Keratinocyte (primary cell): ENCODE measurements at regions not wholly inside any gene's neighbourhood (a gene's known extent, or its start where the extent isn't known, plus 50 kb on each side); places are given as distances from the start of the nearest gene placed in this dataset.

ENCODE experiments used
- DNase-seq: peaks from one replicate; pipeline ENCODE4 v3.0.0-alpha.2; 2011; ENCODE audit warnings: low read depth, missing footprints, low spot score
- FAIRE-seq: peaks from 2 replicates; lab custom pipeline; 2011; peaks lifted over from hg19 to GRCh38; lab: Jason Lieb, UNC
- H2AFZ ChIP-seq: 2 replicates; pipeline ENCODE4 v1.6.0; 2012; ENCODE audit warnings: low read length, control low read depth, inconsistent platforms; ENCODE audit not compliant: control insufficient read depth
- H3K27ac ChIP-seq: 2 replicates; pipeline ENCODE4 v1.5.1; 2011; ENCODE audit warnings: low read length; ENCODE audit not compliant: control insufficient read depth, insufficient read depth
- H3K27me3 ChIP-seq: 3 replicates; pipeline ENCODE4 v1.6.0; 2011; ENCODE audit warnings: low read length; ENCODE audit not compliant: control insufficient read depth, insufficient read depth; ENCODE audit errors: extremely low read depth
- H3K36me3 ChIP-seq, 2 experiments: 2 replicates in 1 of 2; 3 replicates in 1 of 2; pipeline ENCODE4 v1.5.1; 2011; ENCODE audit warnings: low read length in 2 of 2, mild to moderate bottlenecking in 1 of 2; ENCODE audit not compliant: control insufficient read depth in 2 of 2, insufficient read depth in 2 of 2; ENCODE audit errors: extremely low read depth in 1 of 2
- H3K4me1 ChIP-seq: 3 replicates; pipeline ENCODE4 v1.5.1; 2011; ENCODE audit warnings: low read length; ENCODE audit not compliant: control insufficient read depth, insufficient read depth; ENCODE audit errors: extremely low read depth
- H3K4me2 ChIP-seq: 3 replicates; pipeline ENCODE4 v1.6.0; 2011; ENCODE audit warnings: low read depth, low read length; ENCODE audit not compliant: control insufficient read depth, insufficient read depth; ENCODE audit errors: extremely low read depth
- H3K4me3 ChIP-seq, 3 experiments: fragments of 200-600 bp in 1 of 3; sonication (generic) in 1 of 3; 2 replicates in 2 of 3; 3 replicates in 1 of 3; pipeline ENCODE4 v1.5.1; 2011 to 2016; ENCODE audit warnings: low read length in 3 of 3, mild to moderate bottlenecking in 3 of 3, control low read depth in 2 of 3, inconsistent platforms in 1 of 3, low read depth in 1 of 3, mixed read lengths in 1 of 3, mixed run types in 1 of 3, moderate library complexity in 1 of 3; ENCODE audit not compliant: control insufficient read depth in 2 of 3, insufficient read depth in 2 of 3; ENCODE audit errors: extremely low read depth in 1 of 3
- H3K79me2 ChIP-seq: 2 replicates; pipeline ENCODE4 v1.6.0; 2012; ENCODE audit warnings: low read length; ENCODE audit not compliant: control insufficient read depth, insufficient read depth
- H3K9ac ChIP-seq: 3 replicates; pipeline ENCODE4 v1.6.0; 2011; ENCODE audit warnings: low read length; ENCODE audit not compliant: control insufficient read depth, insufficient read depth; ENCODE audit errors: extremely low read depth
- H3K9me1 ChIP-seq: 3 replicates; pipeline ENCODE4 v1.6.0; 2011; ENCODE audit warnings: low read length; ENCODE audit not compliant: control insufficient read depth, insufficient read depth; ENCODE audit errors: extremely low read depth
- H3K9me3 ChIP-seq: 2 replicates; pipeline ENCODE4 v1.5.1; 2012; ENCODE audit warnings: low read depth, low read length; ENCODE audit not compliant: control insufficient read depth
- H4K20me1 ChIP-seq: 3 replicates; pipeline ENCODE4 v1.6.0; 2011; ENCODE audit warnings: low read length; ENCODE audit not compliant: control insufficient read depth, insufficient read depth; ENCODE audit errors: extremely low read depth
- CTCF ChIP-seq, 3 experiments: IDR thresholded peaks in 1 of 3; conservative IDR thresholded peaks in 1 of 3; optimal IDR thresholded peaks in 1 of 3; 2 replicates in 2 of 3; 3 replicates in 1 of 3; pipeline versions ENCODE3 to v1.5.1; 2011; ENCODE audit warnings: low read length in 3 of 3, mild to moderate bottlenecking in 3 of 3, moderate library complexity in 2 of 3, control low read depth in 1 of 3, inconsistent platforms in 1 of 3; ENCODE audit not compliant: insufficient read depth in 2 of 3; ENCODE audit errors: extremely low read depth in 1 of 3
- EZH2 ChIP-seq: IDR thresholded peaks from one replicate; pipeline ENCODE4 v1.6.1; 2012; ENCODE audit warnings: inconsistent platforms, mild to moderate bottlenecking, low read length, moderate library complexity
- dilution Hi-C: fragments of 300-500 bp; cut with MboI; formaldehyde crosslinking; loops from one replicate; pipeline ENCODE4 v1.7.0; 2020; ENCODE audit warnings: low sequenced_read_pairs; ENCODE audit not compliant: extremely low pct_ligation_motif_present

GRCh38 chr11:105312266-105312665, 172.7 kb upstream of the CARD18 start:
- Histone ChIP-seq H4K20me1 (no peaks in the 10 kb centered on the region), H3K4me3 (no peak overlapping the region), H2AFZ (no peak overlapping the region), H3K36me3 (no peaks in the 10 kb centered on the region), H3K4me2 (no peak overlapping the region), H3K4me1 (no peaks in the 10 kb centered on the region), H3K27ac (no peak overlapping the region), H3K27me3 (no peaks in the 10 kb centered on the region), H3K9me3 (no peaks in the 10 kb centered on the region), H3K9me1 (no peaks in the 10 kb centered on the region), H3K9ac (no peak overlapping the region), H3K79me2 (no peaks in the 10 kb centered on the region)
- DNase-seq (no peak), FAIRE-seq (no peak)
- dilution Hi-C loops: no loop called here
- TF ChIP-seq EZH2 (no peak), CTCF (optimal IDR thresholded peaks at IDR 0.05 in 1 of 3, IDR thresholded peaks at IDR 0.05 in 1 of 3, conservative IDR thresholded peaks at IDR 0.05 in 1 of 3; ENCODE audit: extremely low read depth in 1 of 3, insufficient read depth in 2 of 3, low read length in 3 of 3) (no peak)

GRCh38 chr11:105298630-105299029, 159.1 kb upstream of the CARD18 start:
- DNase-seq (no peak), FAIRE-seq (peak; percentile 58)
- H3K27ac ChIP-seq: peak overlapping the region; percentile 30
- peak overlapping the region; percentile 75 for H2AFZ ChIP-seq
- TF ChIP-seq CTCF (optimal IDR thresholded peaks at IDR 0.05 in 1 of 3, IDR thresholded peaks at IDR 0.05 in 1 of 3, conservative IDR thresholded peaks at IDR 0.05 in 1 of 3; ENCODE audit: extremely low read depth in 1 of 3, insufficient read depth in 2 of 3, low read length in 3 of 3) (no peak), EZH2 (no peak)
- H3K9me1 ChIP-seq: no peaks in the 10 kb centered on the region
- no peak overlapping the region for H3K4me3 ChIP-seq
- H3K27me3 ChIP-seq: no peaks in the 10 kb centered on the region
- H3K9me3 ChIP-seq: no peaks in the 10 kb centered on the region
- peaks cover 21% of the 10 kb centered on the region for H3K4me1 ChIP-seq
- H3K9ac ChIP-seq: no peak overlapping the region
- no peaks in the 10 kb centered on the region for H3K36me3 ChIP-seq
- peak overlapping the region; percentile 10 for H3K4me2 ChIP-seq
- dilution Hi-C loops: no loop called here
- no peaks in the 10 kb centered on the region for H4K20me1 ChIP-seq
- no peaks in the 10 kb centered on the region for H3K79me2 ChIP-seq
